Adrenal gland (tissue), 9 donors: ENCODE measurements at regions not wholly inside any gene's neighbourhood (a gene's known extent, or its start where the extent isn't known, plus 50 kb on each side); places are given as distances from the start of the nearest gene placed in this dataset.
"Not testable (repeated sequence)": the region's sequence is repeated elsewhere in the genome, so short reads cannot be mapped to it uniquely, and the experiment has no call there.

Experiments used
- DNase-seq, 7 donors: peaks; one replicate each; pipeline ENCODE4 v3.0.0-alpha.2; 2019 to 2020
- H3K27ac ChIP-seq, 5 donors: fragments of 200-600 bp; sonication (generic) in 4 of 5; 1 replicate in 3 of 5; 2 replicates in 2 of 5; pipeline versions ENCODE4 v1.5.1 to v1.8.0; 2016 to 2020; ENCODE audit warnings: mild to moderate bottlenecking in 1 of 5
- H3K27me3 ChIP-seq: fragments of 200-600 bp; 2 replicates; pipeline ENCODE4 v1.8.0; 2021
- H3K36me3 ChIP-seq, 2 donors: fragments of 200-600 bp; replicated peaks in 1 of 2; 1 replicate in 1 of 2; 2 replicates in 1 of 2; pipeline versions ENCODE4 v1.5.1 to v1.8.0; 2018 to 2022
- H3K4me1 ChIP-seq, 2 donors: fragments of 200-600 bp; replicated peaks in 1 of 2; 1 replicate in 1 of 2; 2 replicates in 1 of 2; pipeline versions ENCODE4 v1.5.1 to v1.8.0; 2018 to 2021
- H3K4me3 ChIP-seq, 4 donors: fragments of 200-600 bp; sonication (generic) in 3 of 4; one replicate each; pipeline ENCODE4 v1.5.1; 2016 to 2018
- H3K9me3 ChIP-seq, 3 donors: fragments of 200-600 bp; sonication (generic) in 1 of 3; replicated peaks in 1 of 3; 1 replicate in 2 of 3; 2 replicates in 1 of 3; pipeline versions ENCODE4 v1.5.1 to v1.8.0; 2016 to 2021
- CTCF ChIP-seq, 6 experiments: fragments of 450-650 bp in 4 of 6; fragments of 200-600 bp in 2 of 6; sonication (generic) in 1 of 6; IDR thresholded peaks; 1 replicate in 5 of 6; 2 replicates in 1 of 6; pipeline versions ENCODE4 v1.5.1 to v1.8.0; 2016 to 2021; ENCODE audit warnings: antibody characterized with exemption in 6 of 6, mild to moderate bottlenecking in 2 of 6, moderate library complexity in 1 of 6
- POLR2A ChIP-seq, 2 donors: fragments of 450-650 bp; IDR thresholded peaks; one replicate each; pipeline ENCODE4 v1.6.1; 2017; ENCODE audit warnings: antibody characterized with exemption in 2 of 2, mild to moderate bottlenecking in 2 of 2, moderate library complexity in 1 of 2
- WGBS, 4 donors: extraction: QIAGEN DNeasy Blood & Tissue Kit in 2 of 4; methylation state at CpG; one replicate each; pipeline versions ENCODE4 v1.1.5 to v1.1.7; 2013 to 2017; 5-methylcytosine and 5-hydroxymethylcytosine counted together
- intact Hi-C, 2 donors: fragments of 100-400 bp; cut with DNase I; formaldehyde crosslinking; loops; one replicate each; pipeline versions ENCODE4 v1.14.1 to v1.15.0; 2022 to 2023
- donor health status: healthy with polysubstance abuse.
- donor health status: Bipolar disorder and iron deficiency.
- donor health status: DM: yes; HTN: yes; CAD: no.
- donor health status: DM: no; HTN: no; CAD: no.
- donor health status: DM: no; HTN: no; CAD: no.

- 28 to 34% (median 29%) methylated on average over 1 of the region's 1 CpG for WGBS, 4 donors
- intact Hi-C loops = no loop called here
Observed at GRCh38 chr21:22191581-22191980, 1193.4 kb downstream of the NCAM2 start.

GRCh38 chr21:22192766-22193165, 1194.6 kb downstream of the NCAM2 start:
- DNase-seq = no peak
- no peaks in the 10 kb centered on the region for H3K36me3 ChIP-seq
- H3K4me1 ChIP-seq = no peaks in the 10 kb centered on the region
- no peaks in the 10 kb centered on the region for H3K27me3 ChIP-seq
- WGBS, 4 donors = 42 to 66% (median 52%) methylated on average over 2 of the region's 2 CpGs
- intact Hi-C loops = no loop called here
- H3K9me3 ChIP-seq = no peaks in the 10 kb centered on the region
- no peak overlapping the region for H3K27ac ChIP-seq
- TF ChIP-seq CTCF (IDR thresholded peaks at IDR 0.05) = no peak
- no peak for TF ChIP-seq POLR2A (IDR thresholded peaks at IDR 0.05)
- no peak overlapping the region for H3K4me3 ChIP-seq

More at GRCh38 chr21:22191581-22191980, 1193.4 kb downstream of the NCAM2 start:
- H3K27me3 ChIP-seq = no peaks in the 10 kb centered on the region
- DNase-seq = no peak
- no peaks in the 10 kb centered on the region for H3K9me3 ChIP-seq
- H3K27ac ChIP-seq = no peak overlapping the region
- no peaks in the 10 kb centered on the region for H3K36me3 ChIP-seq
- H3K4me1 ChIP-seq = no peaks in the 10 kb centered on the region
- H3K4me3 ChIP-seq = no peak overlapping the region
- no peak for TF ChIP-seq CTCF (IDR thresholded peaks at IDR 0.05)
- TF ChIP-seq POLR2A (IDR thresholded peaks at IDR 0.05) = no peak

- H3K27me3 ChIP-seq, DNase-seq, intact Hi-C loops, H3K36me3 ChIP-seq, H3K9me3 ChIP-seq, H3K4me1 ChIP-seq, H3K27ac ChIP-seq, H3K4me3 ChIP-seq: not testable (repeated sequence)
- 83 to 92% (median 85%) methylated on average over 6 of the region's 6 CpGs for WGBS, 4 donors
Observed at GRCh38 chr21:22194986-22195385, 1196.8 kb downstream of the NCAM2 start.

GRCh38 chr21:22200378-22201092, 1202.3 kb downstream of the NCAM2 start:
- Histone ChIP-seq H3K27me3 (no peaks in the 10 kb centered on the region), H3K4me1 (no peaks in the 10 kb centered on the region), H3K36me3 (no peaks in the 10 kb centered on the region), H3K27ac (no peak overlapping the region), H3K9me3 (no peaks in the 10 kb centered on the region), H3K4me3 (no peak overlapping the region)
- TF ChIP-seq POLR2A (IDR thresholded peaks at IDR 0.05) (no peak), CTCF (IDR thresholded peaks at IDR 0.05) (no peak)
- intact Hi-C loops = no loop called here
- WGBS, 4 donors = 80 to 89% (median 86%) methylated on average over 4 of the region's 4 CpGs
- DNase-seq = no peak

GRCh38 chr21:22201126-22201525, 1202.9 kb downstream of the NCAM2 start:
- WGBS, 4 donors = 65 to 80% (median 68%) methylated on average over 4 of the region's 4 CpGs
- Histone ChIP-seq H3K4me1 (no peaks in the 10 kb centered on the region), H3K36me3 (no peaks in the 10 kb centered on the region), H3K4me3 (no peak overlapping the region), H3K27ac (no peak overlapping the region), H3K27me3 (no peaks in the 10 kb centered on the region), H3K9me3 (no peaks in the 10 kb centered on the region)
- intact Hi-C loops = no loop called here
- no peak for DNase-seq
- TF ChIP-seq CTCF (IDR thresholded peaks at IDR 0.05) = no peak
- TF ChIP-seq POLR2A (IDR thresholded peaks at IDR 0.05) = no peak
